ENCODE measurements at regions not wholly inside any gene's neighbourhood (a gene's known extent, or its start where the extent isn't known, plus 50 kb on each side); places are given as distances from the start of the nearest gene placed in this dataset.
"Not testable (repeated sequence)": the region's sequence is repeated elsewhere in the genome, so short reads cannot be mapped to it uniquely, and the experiment has no call there.

- not testable (repeated sequence) for TF ChIP-seq TCF7L2 (IDR thresholded peaks at IDR 0.05; ENCODE audit: low read depth, low read length); CTCF (IDR thresholded peaks at IDR 0.05); POLR2AphosphoS5 (IDR thresholded peaks at IDR 0.05; ENCODE audit: low read depth, low read length)
- TF ChIP-seq, protein P1, sequence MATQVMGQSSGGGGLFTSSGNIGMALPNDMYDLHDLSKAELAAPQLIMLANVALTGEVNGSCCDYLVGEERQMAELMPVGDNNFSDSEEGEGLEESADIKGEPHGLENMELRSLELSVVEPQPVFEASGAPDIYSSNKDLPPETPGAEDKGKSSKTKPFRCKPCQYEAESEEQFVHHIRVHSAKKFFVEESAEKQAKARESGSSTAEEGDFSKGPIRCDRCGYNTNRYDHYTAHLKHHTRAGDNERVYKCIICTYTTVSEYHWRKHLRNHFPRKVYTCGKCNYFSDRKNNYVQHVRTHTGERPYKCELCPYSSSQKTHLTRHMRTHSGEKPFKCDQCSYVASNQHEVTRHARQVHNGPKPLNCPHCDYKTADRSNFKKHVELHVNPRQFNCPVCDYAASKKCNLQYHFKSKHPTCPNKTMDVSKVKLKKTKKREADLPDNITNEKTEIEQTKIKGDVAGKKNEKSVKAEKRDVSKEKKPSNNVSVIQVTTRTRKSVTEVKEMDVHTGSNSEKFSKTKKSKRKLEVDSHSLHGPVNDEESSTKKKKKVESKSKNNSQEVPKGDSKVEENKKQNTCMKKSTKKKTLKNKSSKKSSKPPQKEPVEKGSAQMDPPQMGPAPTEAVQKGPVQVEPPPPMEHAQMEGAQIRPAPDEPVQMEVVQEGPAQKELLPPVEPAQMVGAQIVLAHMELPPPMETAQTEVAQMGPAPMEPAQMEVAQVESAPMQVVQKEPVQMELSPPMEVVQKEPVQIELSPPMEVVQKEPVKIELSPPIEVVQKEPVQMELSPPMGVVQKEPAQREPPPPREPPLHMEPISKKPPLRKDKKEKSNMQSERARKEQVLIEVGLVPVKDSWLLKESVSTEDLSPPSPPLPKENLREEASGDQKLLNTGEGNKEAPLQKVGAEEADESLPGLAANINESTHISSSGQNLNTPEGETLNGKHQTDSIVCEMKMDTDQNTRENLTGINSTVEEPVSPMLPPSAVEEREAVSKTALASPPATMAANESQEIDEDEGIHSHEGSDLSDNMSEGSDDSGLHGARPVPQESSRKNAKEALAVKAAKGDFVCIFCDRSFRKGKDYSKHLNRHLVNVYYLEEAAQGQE (IDR thresholded peaks at IDR 0.05; ENCODE audit: insufficient read depth in 1 of 2, low read depth in 2 of 2, low read length in 1 of 2) = not testable (repeated sequence)
Measured at GRCh38 chr17:15860774-15861173, 84.2 kb upstream of the ADORA2B start.
